HCT116 (cell line): ENCODE measurements at regions not wholly inside any gene's neighbourhood (a gene's known extent, or its start where the extent isn't known, plus 50 kb on each side); places are given as distances from the start of the nearest gene placed in this dataset.

ENCODE experiments used
- EGR1 ChIP-seq: IDR thresholded peaks from 2 replicates; pipeline ENCODE4 v1.6.1; 2012; ENCODE audit warnings: low read depth
- ELF1 ChIP-seq: IDR thresholded peaks from 2 replicates; pipeline ENCODE4 v1.6.1; 2012; ENCODE audit warnings: low read depth, borderline replicate concordance
- EZH2phosphoT487 ChIP-seq: fragments of 200-600 bp; IDR thresholded peaks from 2 replicates; pipeline ENCODE4 v1.6.1; 2018; ENCODE audit warnings: antibody characterized with exemption, borderline replicate concordance
- JUND ChIP-seq: IDR thresholded peaks from 2 replicates; pipeline ENCODE4 v1.6.1; 2012
- SIN3A ChIP-seq: IDR thresholded peaks from 2 replicates; pipeline ENCODE4 v1.6.1; 2012; ENCODE audit warnings: low read depth
- ZNF274 ChIP-seq: fragments of 200-500 bp; sonication (Bioruptor generic); IDR thresholded peaks from 2 replicates; pipeline ENCODE4 v1.6.1; 2014; ENCODE audit warnings: mild to moderate bottlenecking, low read depth, low read length, inconsistent platforms
- TF ChIP-seq, protein P1 (sequence below), 3 experiments: fragments of 200-600 bp in 1 of 3; sonication (generic) in 1 of 3; IDR thresholded peaks in 2 of 3; conservative IDR thresholded peaks in 1 of 3; 2 replicates each; pipeline ENCODE4 v1.5.1; 2012 to 2017; ENCODE audit warnings: low read depth in 2 of 3, low read length in 2 of 3, antibody characterized with exemption in 1 of 3, borderline replicate concordance in 1 of 3, control low read depth in 1 of 3, mild to moderate bottlenecking in 1 of 3, mixed read lengths in 1 of 3, mixed run types in 1 of 3, moderate library complexity in 1 of 3; ENCODE audit not compliant: insufficient read depth in 1 of 3
- TF ChIP-seq, protein P2 (sequence below): IDR thresholded peaks from 2 replicates; pipeline ENCODE4 v1.6.1; 2012; ENCODE audit warnings: low read depth

DNA sequence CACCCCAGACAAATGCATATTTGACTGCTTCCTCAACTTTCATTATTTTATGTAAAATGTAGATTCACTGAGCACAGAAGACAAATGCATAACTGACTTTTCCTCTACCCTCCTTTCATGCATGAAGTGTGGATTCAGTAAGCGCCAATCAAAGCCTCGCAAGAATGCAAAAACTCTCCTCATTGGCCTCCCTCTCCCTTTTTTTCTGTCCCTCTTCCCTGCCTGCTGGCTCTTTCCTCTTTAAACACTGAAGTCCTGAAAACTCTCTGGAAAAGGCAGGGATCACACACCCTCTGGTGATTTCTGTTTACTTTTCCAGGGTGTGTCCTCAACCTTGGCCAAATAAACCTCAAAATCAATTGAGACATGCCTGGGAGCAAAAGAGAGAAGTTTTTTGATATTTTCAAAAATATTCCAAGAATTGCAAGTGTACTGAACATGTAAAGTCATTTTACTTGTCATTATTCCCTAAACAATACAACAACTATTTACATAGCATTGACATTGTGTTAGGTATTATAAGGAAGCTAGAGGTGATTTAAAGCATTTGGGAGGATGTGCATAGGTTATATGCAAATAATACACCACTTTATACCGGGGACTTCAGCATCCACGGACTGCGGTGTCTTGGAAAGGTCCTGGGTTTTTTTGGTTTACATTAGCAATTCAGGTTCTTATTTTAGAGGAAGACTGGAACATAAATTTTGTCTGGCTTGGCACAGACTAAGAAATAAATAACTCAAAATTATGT lies 71.4 kb downstream of the SEC61G start:
- TF ChIP-seq, protein P1, sequence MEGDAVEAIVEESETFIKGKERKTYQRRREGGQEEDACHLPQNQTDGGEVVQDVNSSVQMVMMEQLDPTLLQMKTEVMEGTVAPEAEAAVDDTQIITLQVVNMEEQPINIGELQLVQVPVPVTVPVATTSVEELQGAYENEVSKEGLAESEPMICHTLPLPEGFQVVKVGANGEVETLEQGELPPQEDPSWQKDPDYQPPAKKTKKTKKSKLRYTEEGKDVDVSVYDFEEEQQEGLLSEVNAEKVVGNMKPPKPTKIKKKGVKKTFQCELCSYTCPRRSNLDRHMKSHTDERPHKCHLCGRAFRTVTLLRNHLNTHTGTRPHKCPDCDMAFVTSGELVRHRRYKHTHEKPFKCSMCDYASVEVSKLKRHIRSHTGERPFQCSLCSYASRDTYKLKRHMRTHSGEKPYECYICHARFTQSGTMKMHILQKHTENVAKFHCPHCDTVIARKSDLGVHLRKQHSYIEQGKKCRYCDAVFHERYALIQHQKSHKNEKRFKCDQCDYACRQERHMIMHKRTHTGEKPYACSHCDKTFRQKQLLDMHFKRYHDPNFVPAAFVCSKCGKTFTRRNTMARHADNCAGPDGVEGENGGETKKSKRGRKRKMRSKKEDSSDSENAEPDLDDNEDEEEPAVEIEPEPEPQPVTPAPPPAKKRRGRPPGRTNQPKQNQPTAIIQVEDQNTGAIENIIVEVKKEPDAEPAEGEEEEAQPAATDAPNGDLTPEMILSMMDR (IDR thresholded peaks at IDR 0.05 in 2 of 3, conservative IDR thresholded peaks at IDR 0.05 in 1 of 3; ENCODE audit: borderline replicate concordance in 1 of 3, insufficient read depth in 1 of 3, low read depth in 2 of 3, low read length in 2 of 3): no peak
- TF ChIP-seq JUND (no peak), EGR1 (no peak), EZH2phosphoT487 (no peak), SIN3A (no peak), ZNF274 (no peak), ELF1 (no peak)
- TF ChIP-seq, protein P2, sequence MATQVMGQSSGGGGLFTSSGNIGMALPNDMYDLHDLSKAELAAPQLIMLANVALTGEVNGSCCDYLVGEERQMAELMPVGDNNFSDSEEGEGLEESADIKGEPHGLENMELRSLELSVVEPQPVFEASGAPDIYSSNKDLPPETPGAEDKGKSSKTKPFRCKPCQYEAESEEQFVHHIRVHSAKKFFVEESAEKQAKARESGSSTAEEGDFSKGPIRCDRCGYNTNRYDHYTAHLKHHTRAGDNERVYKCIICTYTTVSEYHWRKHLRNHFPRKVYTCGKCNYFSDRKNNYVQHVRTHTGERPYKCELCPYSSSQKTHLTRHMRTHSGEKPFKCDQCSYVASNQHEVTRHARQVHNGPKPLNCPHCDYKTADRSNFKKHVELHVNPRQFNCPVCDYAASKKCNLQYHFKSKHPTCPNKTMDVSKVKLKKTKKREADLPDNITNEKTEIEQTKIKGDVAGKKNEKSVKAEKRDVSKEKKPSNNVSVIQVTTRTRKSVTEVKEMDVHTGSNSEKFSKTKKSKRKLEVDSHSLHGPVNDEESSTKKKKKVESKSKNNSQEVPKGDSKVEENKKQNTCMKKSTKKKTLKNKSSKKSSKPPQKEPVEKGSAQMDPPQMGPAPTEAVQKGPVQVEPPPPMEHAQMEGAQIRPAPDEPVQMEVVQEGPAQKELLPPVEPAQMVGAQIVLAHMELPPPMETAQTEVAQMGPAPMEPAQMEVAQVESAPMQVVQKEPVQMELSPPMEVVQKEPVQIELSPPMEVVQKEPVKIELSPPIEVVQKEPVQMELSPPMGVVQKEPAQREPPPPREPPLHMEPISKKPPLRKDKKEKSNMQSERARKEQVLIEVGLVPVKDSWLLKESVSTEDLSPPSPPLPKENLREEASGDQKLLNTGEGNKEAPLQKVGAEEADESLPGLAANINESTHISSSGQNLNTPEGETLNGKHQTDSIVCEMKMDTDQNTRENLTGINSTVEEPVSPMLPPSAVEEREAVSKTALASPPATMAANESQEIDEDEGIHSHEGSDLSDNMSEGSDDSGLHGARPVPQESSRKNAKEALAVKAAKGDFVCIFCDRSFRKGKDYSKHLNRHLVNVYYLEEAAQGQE: no peak
